NCI-H2107 (cell line): ENCODE measurements at regions not wholly inside any gene's neighbourhood (a gene's known extent, or its start where the extent isn't known, plus 50 kb on each side); places are given as distances from the start of the nearest gene placed in this dataset.
A peak's percentile ranks its signal among the peaks of the same experiment; 100 is the strongest.

Source experiments
- DNase-seq: peaks from one replicate; lab custom pipeline; 2025; lab: John Stamatoyannopoulos, UW

DNA sequence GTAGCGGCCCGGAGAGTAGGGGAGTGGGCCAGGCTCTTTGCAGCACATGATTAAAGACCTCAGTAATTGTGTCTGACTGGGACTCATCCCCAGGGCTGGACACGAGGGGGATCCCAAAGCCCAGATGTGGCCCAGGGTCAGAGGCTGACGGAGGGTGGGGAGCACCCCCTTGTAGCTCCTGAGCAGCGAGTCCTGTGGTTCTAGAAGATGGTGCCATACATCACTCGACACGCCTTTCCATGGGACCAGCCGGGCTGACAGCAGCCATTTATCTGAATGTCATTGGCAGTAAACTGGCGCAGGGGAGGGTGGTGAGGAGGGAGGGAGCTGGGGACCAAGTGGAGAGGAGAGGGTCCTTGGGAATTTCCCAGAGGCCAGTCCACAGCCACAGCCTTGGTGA lies 65.1 kb upstream of the FAM222A start:
- DNase-seq: no peak

DNA sequence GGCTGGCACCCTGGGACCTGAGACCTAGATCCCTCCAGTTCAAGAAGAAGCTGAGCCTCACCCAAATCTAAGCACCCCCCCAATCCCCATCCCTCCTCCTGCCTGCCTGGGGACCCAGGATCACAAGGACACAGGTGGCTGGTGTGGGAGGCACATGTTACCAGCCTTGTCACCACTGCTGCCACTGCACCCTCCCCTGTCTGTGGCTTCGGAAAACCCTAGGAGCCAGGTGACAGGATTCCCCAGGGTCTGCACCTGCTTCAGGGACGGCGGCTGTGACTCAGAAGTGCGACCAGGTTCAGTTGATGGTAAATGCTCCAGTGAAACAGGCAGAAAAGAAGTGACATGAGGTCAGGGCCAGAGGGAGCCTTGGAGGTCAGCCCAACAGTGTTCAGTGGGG lies 62.8 kb upstream of the FAM222A start:
- peak; percentile 71 for DNase-seq

DNA sequence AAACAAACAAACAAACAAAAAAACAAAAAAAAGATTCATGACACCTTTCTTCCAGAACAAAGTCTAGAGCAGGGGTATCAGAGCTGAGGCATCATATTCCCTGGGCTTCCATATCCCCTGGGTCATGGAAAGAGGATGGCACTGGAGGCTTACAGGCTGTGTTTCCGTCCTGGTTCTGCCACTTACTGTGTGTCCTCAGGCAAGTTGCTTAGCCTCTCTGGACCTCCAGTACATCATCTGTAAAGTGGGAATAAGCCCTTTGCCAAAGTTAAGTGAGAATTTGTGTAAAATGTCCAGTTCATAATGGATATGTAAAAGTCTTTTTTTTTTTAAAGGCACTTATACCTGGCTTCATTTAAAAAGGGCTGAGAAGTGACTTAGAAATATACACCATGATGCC lies 62.0 kb upstream of the FAM222A start:
- DNase-seq: no peak

DNA sequence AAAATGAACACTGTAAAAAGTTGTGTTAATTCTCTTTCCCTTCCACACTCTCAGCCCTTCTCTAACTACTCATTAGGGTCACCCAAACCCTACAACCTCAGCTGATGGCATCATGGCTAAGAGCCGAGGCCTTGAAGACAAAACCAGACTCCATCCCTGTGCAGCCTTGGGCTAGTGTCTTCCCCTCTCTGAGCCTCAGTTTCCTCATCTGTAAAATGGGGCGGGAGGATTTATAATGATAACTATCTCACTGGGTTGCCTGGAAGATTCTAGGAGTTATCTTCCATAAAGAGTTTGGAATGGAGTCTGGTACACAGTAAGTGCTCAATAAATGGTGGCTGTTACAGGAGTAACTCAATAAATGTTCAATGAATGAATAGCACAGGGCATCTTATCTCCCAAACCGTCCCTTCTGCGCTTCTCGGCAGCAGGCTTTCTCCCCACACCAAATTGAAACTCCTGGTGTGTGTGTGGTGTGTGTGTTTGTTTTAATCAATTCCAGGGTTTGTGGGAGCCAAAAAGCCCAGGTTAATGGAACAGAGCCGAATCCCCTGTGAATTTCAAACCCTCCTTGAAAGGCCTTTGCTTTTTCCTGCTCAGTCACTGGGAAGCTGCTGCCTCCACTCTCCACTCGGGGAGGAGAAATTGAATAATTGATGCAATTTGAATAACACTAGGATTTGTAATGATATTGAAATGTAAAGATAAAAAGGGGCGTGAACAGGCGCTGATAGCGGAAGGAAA lies 61.2 kb upstream of the FAM222A start:
- DNase-seq: no peak

DNA sequence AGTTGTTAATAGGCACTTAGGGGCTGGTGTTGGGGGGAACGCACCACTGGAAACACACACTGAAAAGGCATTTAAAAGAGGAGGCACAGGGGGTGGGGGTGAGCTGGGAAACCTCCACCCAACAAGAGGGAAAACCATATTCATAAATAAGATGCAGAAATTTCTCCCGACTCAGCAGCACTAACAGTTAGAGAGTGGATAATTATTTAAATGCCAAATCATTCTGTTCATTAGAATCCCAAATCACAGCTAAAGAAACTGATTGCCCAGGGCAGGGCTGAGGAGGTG lies 60.7 kb upstream of the FAM222A start:
- DNase-seq: no peak

DNA sequence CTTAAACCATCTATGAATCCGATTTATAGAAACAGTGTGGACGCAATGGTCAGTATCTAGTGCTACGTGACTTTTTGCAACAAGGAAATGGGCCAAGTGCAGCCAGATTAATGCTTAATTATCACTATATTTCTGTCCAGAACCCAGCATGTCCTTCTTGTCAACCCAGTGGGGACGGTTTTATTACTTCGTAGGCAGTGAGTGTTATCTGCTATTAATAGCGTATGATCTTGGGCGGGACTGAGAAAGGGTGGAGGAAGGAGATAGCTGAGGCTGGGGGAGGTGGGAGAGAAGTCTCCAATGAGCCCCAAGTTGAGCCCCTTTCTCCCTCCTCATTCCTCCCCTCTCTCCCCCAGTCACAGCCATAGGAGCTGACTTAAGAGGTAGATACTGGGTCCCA lies 59.7 kb upstream of the FAM222A start:
- no peak for DNase-seq

DNA sequence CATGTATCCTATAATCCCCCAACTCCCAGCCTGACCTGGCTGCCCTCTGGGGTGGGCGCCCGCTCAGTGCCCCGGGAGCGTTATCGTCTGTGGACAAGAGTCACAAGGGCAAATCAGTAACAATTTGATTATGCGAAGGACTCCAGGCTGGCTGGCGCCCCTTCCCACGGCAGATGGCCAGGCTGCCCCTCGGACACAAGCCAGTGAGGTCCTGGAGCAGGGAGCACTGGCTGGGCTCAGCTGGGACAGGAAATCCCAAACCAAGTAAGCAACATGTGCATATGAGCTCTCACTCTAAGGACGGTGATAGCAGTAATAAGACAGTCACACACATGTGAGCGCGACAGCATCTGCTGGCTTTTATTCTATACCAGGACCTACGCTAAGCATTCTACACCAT lies 59.3 kb upstream of the FAM222A start:
- DNase-seq: no peak

DNA sequence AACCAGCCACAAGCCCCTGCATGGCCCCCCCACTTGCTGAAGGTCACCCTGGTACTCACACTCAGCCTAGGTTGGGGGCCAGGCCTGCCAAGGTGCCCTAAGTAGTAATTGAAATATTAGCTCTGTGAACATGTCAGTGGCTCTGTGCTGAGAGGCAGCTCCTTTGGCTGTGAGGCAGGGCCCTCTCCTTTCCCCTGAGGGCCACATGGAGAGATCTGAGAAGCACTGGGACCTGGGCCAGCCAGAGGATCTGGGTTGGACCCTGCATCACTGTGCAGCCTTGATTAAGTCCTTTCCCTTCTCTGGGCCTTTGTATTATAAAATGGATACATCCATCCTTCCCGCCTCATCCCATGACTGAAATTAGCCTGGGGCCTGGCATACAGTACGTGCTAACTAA lies 58.0 kb upstream of the FAM222A start:
- no peak for DNase-seq

DNA sequence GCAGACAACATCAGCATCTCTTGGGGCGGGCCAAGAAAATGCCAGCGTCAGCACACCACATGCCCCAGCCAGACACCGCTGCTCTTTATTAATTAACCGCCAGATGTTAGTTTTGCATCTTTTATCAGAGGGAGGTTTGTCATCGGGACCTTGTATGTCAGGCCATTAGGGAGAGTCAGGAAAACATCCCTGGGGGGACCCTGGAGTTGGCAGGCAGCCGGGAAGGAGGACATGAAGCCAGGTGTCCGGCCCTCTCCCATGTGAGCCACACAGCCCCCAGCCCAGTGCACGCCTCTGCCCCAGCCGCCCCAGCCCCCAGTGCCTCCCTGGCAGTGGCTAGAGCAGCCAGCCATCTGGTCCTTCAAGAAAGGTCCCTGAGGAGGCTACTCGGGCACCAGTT lies 56.9 kb upstream of the FAM222A start:
- DNase-seq: no peak

DNA sequence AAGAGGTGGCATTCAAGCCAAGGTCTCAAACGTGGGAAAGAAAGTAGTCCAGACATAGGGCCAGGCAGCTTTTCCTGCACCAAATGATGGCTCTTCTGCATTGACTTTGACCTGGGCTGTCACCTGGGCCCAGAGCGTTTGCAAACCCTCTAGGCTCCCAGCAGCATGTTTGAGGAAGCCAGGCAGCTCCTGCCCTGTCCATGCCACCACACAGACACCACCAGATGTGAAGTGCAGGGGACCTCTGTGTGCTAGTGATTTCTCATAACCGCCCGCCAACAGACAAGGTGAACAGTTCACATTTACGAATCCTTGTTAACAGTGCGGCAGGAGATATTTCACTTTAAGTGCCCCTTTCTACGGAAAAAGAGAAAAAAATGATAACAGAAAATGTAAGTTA lies 49.8 kb upstream of the FAM222A start:
- DNase-seq: no peak
